A549 (cell line): ENCODE measurements at regions not wholly inside any gene's neighbourhood (a gene's known extent, or its start where the extent isn't known, plus 50 kb on each side); places are given as distances from the start of the nearest gene placed in this dataset.
A peak's percentile ranks its signal among the peaks of the same experiment; 100 is the strongest.

Experiments
- ATAC-seq, 2 experiments: fragments of 200-7000 bp in 1 of 2; fragments of >200 bp in 1 of 2; cut with Nextera tagmentation in 1 of 2; cut with Tn5 transposase in 1 of 2; 3 replicates each; pipeline versions ENCODE4 v1.8.0 to v1.9.1; 2018 to 2020; ENCODE audit warnings: mild to moderate bottlenecking in 1 of 2, moderate library complexity in 1 of 2
- CTCF ChIA-PET: fragments of 300-600 bp; sonication (Branson Sonifier 250); formaldehyde crosslinking; extraction: SDS; loops from one replicate; lab custom pipeline; 2021; ENCODE audit warnings: antibody characterized with exemption, inconsistent platforms; lab: Yijun Ruan, JAX
- POLR2A ChIA-PET: fragments of 350-600 bp; formaldehyde crosslinking; extraction: SDS; loops from one replicate; lab custom pipeline; 2021; ENCODE audit warnings: antibody characterized with exemption, inconsistent platforms; lab: Yijun Ruan, JAX
- DNase-seq, 2 experiments: peaks; one replicate each; pipeline versions ENCODE4 v3.0.0 to v3.0.0-alpha.2; 2011 to 2016; ENCODE audit warnings: low read depth in 1 of 2, low spot score in 1 of 2
- FAIRE-seq: peaks from 2 replicates; lab custom pipeline; 2011; peaks lifted over from hg19 to GRCh38; lab: Jason Lieb, UNC
- H3K27ac ChIP-seq, 2 experiments: fragments of >200 bp; sonication (Bioruptor Twin); formaldehyde crosslinking; 3 replicates each; pipeline ENCODE4 v1.5.1; 2016 to 2017
- H3K4me1 ChIP-seq: fragments of >200 bp; sonication (Bioruptor Twin); formaldehyde crosslinking; 3 replicates; pipeline ENCODE4 v1.6.1; 2016
- H3K4me2 ChIP-seq: fragments of >200 bp; sonication (Bioruptor Twin); formaldehyde crosslinking; 3 replicates; pipeline ENCODE4 v1.6.1; 2016
- H3K4me3 ChIP-seq: fragments of >200 bp; sonication (Bioruptor Twin); formaldehyde crosslinking; 3 replicates; pipeline ENCODE4 v1.5.1; 2016
- H3K9me3 ChIP-seq: fragments of >200 bp; sonication (Bioruptor Twin); formaldehyde crosslinking; 3 replicates; pipeline ENCODE4 v1.6.1; 2016
- BHLHE40 ChIP-seq: IDR thresholded peaks from 2 replicates; pipeline ENCODE4 v1.6.1; 2012; ENCODE audit warnings: low read depth, low read length, inconsistent platforms
- CBX8 ChIP-seq: fragments of 200-600 bp; sonication (generic); IDR thresholded peaks from 2 replicates; pipeline ENCODE4 v1.6.1; 2016
- ESRRA ChIP-seq: fragments of 150-350 bp; IDR thresholded peaks from 2 replicates; pipeline ENCODE4 v1.6.1; 2014; ENCODE audit warnings: mild to moderate bottlenecking, low read length, borderline replicate concordance
- GATA3 ChIP-seq: IDR thresholded peaks from 2 replicates; pipeline ENCODE4 v1.6.1; 2012; ENCODE audit warnings: borderline replicate concordance
- HDAC2 ChIP-seq: fragments of 200-600 bp; sonication (generic); IDR thresholded peaks from 2 replicates; pipeline ENCODE4 v1.6.1; 2016
- HEYL ChIP-seq: fragments of 250-450 bp; sonication (Bioruptor Pico); IDR thresholded peaks from 2 replicates; pipeline ENCODE4 v1.8.0; 2021; ENCODE audit warnings: mild to moderate bottlenecking, moderate library complexity
- HOXA7 ChIP-seq: fragments of 250-450 bp; sonication (Bioruptor Pico); IDR thresholded peaks from 2 replicates; pipeline ENCODE4 v1.5.0; 2020; ENCODE audit warnings: mild to moderate bottlenecking, moderate library complexity
- HOXB13 ChIP-seq: fragments of 250-450 bp; sonication (Bioruptor Pico); IDR thresholded peaks from 2 replicates; pipeline ENCODE4 v1.5.0; 2020; ENCODE audit warnings: low read depth, mild to moderate bottlenecking, moderate library complexity
- HOXB5 ChIP-seq: fragments of 250-450 bp; sonication (Bioruptor Pico); IDR thresholded peaks from 2 replicates; pipeline ENCODE4 v1.5.0; 2020; ENCODE audit warnings: mild to moderate bottlenecking, moderate library complexity
- JUNB ChIP-seq: fragments of >200 bp; sonication (Bioruptor Twin); formaldehyde crosslinking; IDR thresholded peaks from 2 replicates; pipeline ENCODE4 v1.6.1; 2016
- KDM1A ChIP-seq: fragments of 200-600 bp; sonication (generic); IDR thresholded peaks from 2 replicates; pipeline ENCODE4 v1.6.1; 2016; ENCODE audit warnings: low read depth, mild to moderate bottlenecking
- NPAS2 ChIP-seq: fragments of 250-450 bp; sonication (Bioruptor Pico); IDR thresholded peaks from 2 replicates; pipeline ENCODE4 v1.8.0; 2022; ENCODE audit warnings: mild to moderate bottlenecking, moderate library complexity, borderline replicate concordance
- NR3C1 ChIP-seq: fragments of >200 bp; sonication (Bioruptor Twin); formaldehyde crosslinking; IDR thresholded peaks from 3 replicates; pipeline ENCODE4 v1.6.1; 2017
- POLR2A ChIP-seq: IDR thresholded peaks from 2 replicates; pipeline ENCODE4 v1.6.1; 2012; ENCODE audit warnings: mild to moderate bottlenecking, low read length
- RARB ChIP-seq: fragments of 250-450 bp; sonication (Bioruptor Pico); IDR thresholded peaks from 2 replicates; pipeline ENCODE4 v1.8.0; 2021; ENCODE audit warnings: mild to moderate bottlenecking, moderate library complexity
- RCOR1 ChIP-seq: fragments of 150-350 bp; IDR thresholded peaks from 2 replicates; pipeline ENCODE4 v1.6.1; 2014; ENCODE audit warnings: antibody characterized with exemption, low read length, low read depth
- RNF2 ChIP-seq: fragments of 200-600 bp; sonication (generic); IDR thresholded peaks from 2 replicates; pipeline ENCODE4 v1.6.1; 2016; ENCODE audit warnings: low read depth, mild to moderate bottlenecking, antibody characterized with exemption, moderate library complexity, borderline replicate concordance
- SMC3 ChIP-seq: fragments of >200 bp; sonication (Bioruptor Twin); formaldehyde crosslinking; IDR thresholded peaks from 3 replicates; pipeline ENCODE4 v1.6.1; 2018; ENCODE audit warnings: inconsistent platforms
- SREBF2 ChIP-seq: fragments of 450-650 bp; IDR thresholded peaks from 2 replicates; pipeline ENCODE4 v1.6.1; 2014; ENCODE audit warnings: mild to moderate bottlenecking, moderate library complexity
- TP53 ChIP-seq: fragments of 250-450 bp; sonication (Bioruptor Pico); IDR thresholded peaks from 2 replicates; pipeline ENCODE4 v1.5.0; 2021; ENCODE audit warnings: mild to moderate bottlenecking, moderate library complexity
- ZC3H11A ChIP-seq: fragments of 450-650 bp; IDR thresholded peaks from 2 replicates; pipeline ENCODE4 v1.6.1; 2014; ENCODE audit warnings: antibody characterized with exemption, mild to moderate bottlenecking
- WGBS: methylation state at CpG from one replicate; pipeline ENCODE4 v1.1.6; 2017; ENCODE audit errors: missing lambda C conversion rate; 5-methylcytosine and 5-hydroxymethylcytosine counted together
- TF ChIP-seq, protein P1 (sequence below): fragments of 250-450 bp; sonication (Bioruptor Pico); IDR thresholded peaks from 2 replicates; pipeline ENCODE4 v1.5.0; 2020; ENCODE audit warnings: low read depth, mild to moderate bottlenecking, moderate library complexity
- TF ChIP-seq, protein P2 (sequence below): fragments of >200 bp; sonication (Bioruptor Twin); formaldehyde crosslinking; IDR thresholded peaks from 3 replicates; pipeline ENCODE4 v1.6.1; 2016
- TF ChIP-seq, protein P3 (sequence below): fragments of >200 bp; sonication (Bioruptor Twin); formaldehyde crosslinking; IDR thresholded peaks from 3 replicates; pipeline ENCODE4 v1.5.1; 2016
- TF ChIP-seq, protein P4 (sequence below): fragments of 150-350 bp; IDR thresholded peaks from 2 replicates; pipeline ENCODE4 v1.6.1; 2014; ENCODE audit warnings: low read depth, mild to moderate bottlenecking, low read length
- TF ChIP-seq, protein P5 (sequence below): fragments of 200-600 bp; sonication (generic); IDR thresholded peaks from 2 replicates; pipeline ENCODE4 v1.6.1; 2016; ENCODE audit warnings: antibody characterized with exemption, mild to moderate bottlenecking, moderate library complexity

DNA sequence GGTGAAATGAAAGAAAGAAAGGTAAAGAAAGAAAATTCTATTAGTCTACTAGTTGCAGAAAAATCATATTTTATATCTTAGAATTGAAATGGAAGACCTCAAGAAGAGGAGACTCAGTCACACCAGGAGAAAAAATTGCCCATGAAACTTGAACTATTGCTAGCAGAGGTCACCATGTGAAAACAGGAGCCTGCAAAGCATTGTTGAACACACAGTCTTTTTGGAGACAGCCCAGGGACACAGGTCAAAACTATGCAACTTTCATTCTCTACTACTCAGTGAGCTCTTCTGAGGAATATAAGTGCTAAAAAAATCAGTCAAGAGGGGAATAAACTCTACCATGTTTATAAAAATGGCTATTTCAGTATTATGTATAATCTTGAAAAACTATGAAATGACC is 89.8 kb upstream of the TENT5A start:
- TF ChIP-seq, protein P1, sequence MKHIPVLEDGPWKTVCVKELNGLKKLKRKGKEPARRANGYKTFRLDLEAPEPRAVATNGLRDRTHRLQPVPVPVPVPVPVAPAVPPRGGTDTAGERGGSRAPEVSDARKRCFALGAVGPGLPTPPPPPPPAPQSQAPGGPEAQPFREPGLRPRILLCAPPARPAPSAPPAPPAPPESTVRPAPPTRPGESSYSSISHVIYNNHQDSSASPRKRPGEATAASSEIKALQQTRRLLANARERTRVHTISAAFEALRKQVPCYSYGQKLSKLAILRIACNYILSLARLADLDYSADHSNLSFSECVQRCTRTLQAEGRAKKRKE (CRISPR knock-in tag): no peak
- TF ChIP-seq JUNB (no peak), HOXB13 (CRISPR knock-in tag) (no peak), HOXB5 (CRISPR knock-in tag) (no peak), SMC3 (no peak), RNF2 (no peak), RARB (CRISPR knock-in tag) (no peak), HDAC2 (no peak), BHLHE40 (no peak), SREBF2 (no peak), ZC3H11A (no peak), POLR2A (no peak), KDM1A (no peak), ESRRA (no peak), TP53 (no peak)
- TF ChIP-seq, protein P2, sequence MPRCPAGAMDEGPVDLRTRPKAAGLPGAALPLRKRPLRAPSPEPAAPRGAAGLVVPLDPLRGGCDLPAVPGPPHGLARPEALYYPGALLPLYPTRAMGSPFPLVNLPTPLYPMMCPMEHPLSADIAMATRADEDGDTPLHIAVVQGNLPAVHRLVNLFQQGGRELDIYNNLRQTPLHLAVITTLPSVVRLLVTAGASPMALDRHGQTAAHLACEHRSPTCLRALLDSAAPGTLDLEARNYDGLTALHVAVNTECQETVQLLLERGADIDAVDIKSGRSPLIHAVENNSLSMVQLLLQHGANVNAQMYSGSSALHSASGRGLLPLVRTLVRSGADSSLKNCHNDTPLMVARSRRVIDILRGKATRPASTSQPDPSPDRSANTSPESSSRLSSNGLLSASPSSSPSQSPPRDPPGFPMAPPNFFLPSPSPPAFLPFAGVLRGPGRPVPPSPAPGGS: no peak
- ATAC-seq (no peak), FAIRE-seq (no peak), DNase-seq (no peak)
- ChIA-PET CTCF (no interaction called here), POLR2A (no interaction called here)
- no peak overlapping the region for H3K4me2 ChIP-seq
- no peak overlapping the region for H3K27ac ChIP-seq
- peaks cover 10% of the 10 kb centered on the region; the same call in 2 of the 3 replicates for H3K4me1 ChIP-seq
- H3K4me3 ChIP-seq: no peak overlapping the region
- H3K9me3 ChIP-seq: no peaks in the 10 kb centered on the region

DNA sequence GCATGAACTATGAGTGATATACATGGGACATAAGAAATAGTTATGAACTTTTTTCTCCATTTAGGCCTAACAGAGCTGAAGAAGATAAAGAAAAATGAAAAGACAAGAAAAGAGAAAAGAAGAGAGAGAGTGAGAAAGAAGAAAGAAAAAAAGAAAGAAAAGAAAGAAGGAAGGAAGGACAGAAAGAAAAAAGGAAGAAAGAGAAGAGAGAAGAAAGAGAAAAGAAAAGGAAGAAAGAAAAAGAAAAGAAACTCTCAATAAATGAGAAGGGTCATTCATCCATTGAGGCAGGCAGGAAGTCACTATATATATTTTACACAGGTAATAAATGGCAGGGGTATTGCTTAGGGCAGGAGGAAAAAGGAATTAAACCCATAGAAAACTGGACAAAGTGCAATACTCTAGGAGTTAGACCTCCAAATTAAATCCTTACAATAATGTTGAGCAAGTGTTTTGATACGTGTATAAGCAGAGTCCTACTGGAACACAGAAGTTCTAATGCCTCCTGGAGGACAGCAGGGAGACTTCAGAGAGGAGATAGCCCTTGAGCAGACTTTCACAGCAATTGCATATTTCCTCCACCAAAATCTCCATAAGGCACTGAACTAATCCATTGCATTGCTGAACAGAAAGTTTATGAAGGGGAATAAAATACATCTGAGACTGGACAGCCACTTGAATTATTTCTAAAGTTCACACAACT is 86.4 kb upstream of the TENT5A start:
- DNase-seq (peak in 1 of 2 experiments; percentile 9), FAIRE-seq (no peak), ATAC-seq (no peak)
- WGBS: 53% methylated on average over 1 of the region's 1 CpG
- Histone ChIP-seq H3K4me2 (peak overlapping the region; percentile 20; the same call in 2 of the 3 replicates), H3K27ac (0 out of 6 replicates have a peak overlapping the region, but pooled peaks of 1 of the 2 experiments have one; percentile 25), H3K4me1 (peaks cover 18% of the 10 kb centered on the region; the same call in 2 of the 3 replicates), H3K4me3 (no peak overlapping the region), H3K9me3 (no peaks in the 10 kb centered on the region)
- TF ChIP-seq HEYL (CRISPR knock-in tag) (no peak), ESRRA (no peak), NR3C1 (no peak), HOXA7 (CRISPR knock-in tag) (no peak), GATA3 (no peak), NPAS2 (CRISPR knock-in tag) (no peak), TP53 (no peak), CBX8 (no peak), SMC3 (no peak), RCOR1 (no peak)
- TF ChIP-seq, protein P3, sequence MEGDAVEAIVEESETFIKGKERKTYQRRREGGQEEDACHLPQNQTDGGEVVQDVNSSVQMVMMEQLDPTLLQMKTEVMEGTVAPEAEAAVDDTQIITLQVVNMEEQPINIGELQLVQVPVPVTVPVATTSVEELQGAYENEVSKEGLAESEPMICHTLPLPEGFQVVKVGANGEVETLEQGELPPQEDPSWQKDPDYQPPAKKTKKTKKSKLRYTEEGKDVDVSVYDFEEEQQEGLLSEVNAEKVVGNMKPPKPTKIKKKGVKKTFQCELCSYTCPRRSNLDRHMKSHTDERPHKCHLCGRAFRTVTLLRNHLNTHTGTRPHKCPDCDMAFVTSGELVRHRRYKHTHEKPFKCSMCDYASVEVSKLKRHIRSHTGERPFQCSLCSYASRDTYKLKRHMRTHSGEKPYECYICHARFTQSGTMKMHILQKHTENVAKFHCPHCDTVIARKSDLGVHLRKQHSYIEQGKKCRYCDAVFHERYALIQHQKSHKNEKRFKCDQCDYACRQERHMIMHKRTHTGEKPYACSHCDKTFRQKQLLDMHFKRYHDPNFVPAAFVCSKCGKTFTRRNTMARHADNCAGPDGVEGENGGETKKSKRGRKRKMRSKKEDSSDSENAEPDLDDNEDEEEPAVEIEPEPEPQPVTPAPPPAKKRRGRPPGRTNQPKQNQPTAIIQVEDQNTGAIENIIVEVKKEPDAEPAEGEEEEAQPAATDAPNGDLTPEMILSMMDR: no peak
- TF ChIP-seq, protein P1 (CRISPR knock-in tag): no peak
- TF ChIP-seq, protein P4, sequence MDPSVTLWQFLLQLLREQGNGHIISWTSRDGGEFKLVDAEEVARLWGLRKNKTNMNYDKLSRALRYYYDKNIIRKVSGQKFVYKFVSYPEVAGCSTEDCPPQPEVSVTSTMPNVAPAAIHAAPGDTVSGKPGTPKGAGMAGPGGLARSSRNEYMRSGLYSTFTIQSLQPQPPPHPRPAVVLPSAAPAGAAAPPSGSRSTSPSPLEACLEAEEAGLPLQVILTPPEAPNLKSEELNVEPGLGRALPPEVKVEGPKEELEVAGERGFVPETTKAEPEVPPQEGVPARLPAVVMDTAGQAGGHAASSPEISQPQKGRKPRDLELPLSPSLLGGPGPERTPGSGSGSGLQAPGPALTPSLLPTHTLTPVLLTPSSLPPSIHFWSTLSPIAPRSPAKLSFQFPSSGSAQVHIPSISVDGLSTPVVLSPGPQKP: no peak
- TF ChIP-seq, protein P5, sequence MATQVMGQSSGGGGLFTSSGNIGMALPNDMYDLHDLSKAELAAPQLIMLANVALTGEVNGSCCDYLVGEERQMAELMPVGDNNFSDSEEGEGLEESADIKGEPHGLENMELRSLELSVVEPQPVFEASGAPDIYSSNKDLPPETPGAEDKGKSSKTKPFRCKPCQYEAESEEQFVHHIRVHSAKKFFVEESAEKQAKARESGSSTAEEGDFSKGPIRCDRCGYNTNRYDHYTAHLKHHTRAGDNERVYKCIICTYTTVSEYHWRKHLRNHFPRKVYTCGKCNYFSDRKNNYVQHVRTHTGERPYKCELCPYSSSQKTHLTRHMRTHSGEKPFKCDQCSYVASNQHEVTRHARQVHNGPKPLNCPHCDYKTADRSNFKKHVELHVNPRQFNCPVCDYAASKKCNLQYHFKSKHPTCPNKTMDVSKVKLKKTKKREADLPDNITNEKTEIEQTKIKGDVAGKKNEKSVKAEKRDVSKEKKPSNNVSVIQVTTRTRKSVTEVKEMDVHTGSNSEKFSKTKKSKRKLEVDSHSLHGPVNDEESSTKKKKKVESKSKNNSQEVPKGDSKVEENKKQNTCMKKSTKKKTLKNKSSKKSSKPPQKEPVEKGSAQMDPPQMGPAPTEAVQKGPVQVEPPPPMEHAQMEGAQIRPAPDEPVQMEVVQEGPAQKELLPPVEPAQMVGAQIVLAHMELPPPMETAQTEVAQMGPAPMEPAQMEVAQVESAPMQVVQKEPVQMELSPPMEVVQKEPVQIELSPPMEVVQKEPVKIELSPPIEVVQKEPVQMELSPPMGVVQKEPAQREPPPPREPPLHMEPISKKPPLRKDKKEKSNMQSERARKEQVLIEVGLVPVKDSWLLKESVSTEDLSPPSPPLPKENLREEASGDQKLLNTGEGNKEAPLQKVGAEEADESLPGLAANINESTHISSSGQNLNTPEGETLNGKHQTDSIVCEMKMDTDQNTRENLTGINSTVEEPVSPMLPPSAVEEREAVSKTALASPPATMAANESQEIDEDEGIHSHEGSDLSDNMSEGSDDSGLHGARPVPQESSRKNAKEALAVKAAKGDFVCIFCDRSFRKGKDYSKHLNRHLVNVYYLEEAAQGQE: no peak
- ChIA-PET CTCF (no interaction called here), POLR2A (no interaction called here)
